GM19468 (cell line): ENCODE measurements at regions not wholly inside any gene's neighbourhood (a gene's known extent, or its start where the extent isn't known, plus 50 kb on each side); places are given as distances from the start of the nearest gene placed in this dataset.
"Not testable (repeated sequence)": the region's sequence is repeated elsewhere in the genome, so short reads cannot be mapped to it uniquely, and the experiment has no call there.

Experiments
- ATAC-seq: cut with Tn5 transposase; IDR thresholded peaks from one replicate; pipeline ENCODE4 v1.9.1; 2021; ENCODE audit warnings: mild to moderate bottlenecking, moderate library complexity, moderate number of reproducible peaks; ENCODE audit not compliant: unreplicated experiment; ENCODE audit errors: extremely low read depth

- ATAC-seq, result no peak
Measured at GRCh38 chr14:83870546-83871270, 1659.2 kb upstream of the FLRT2 start.

GRCh38 chr14:83873669-83874068 lies 1656.3 kb upstream of the FLRT2 start:
- no peak for ATAC-seq

- no peak for ATAC-seq
Measured at GRCh38 chr14:83874662-83875061, 1655.3 kb upstream of the FLRT2 start.

DNA sequence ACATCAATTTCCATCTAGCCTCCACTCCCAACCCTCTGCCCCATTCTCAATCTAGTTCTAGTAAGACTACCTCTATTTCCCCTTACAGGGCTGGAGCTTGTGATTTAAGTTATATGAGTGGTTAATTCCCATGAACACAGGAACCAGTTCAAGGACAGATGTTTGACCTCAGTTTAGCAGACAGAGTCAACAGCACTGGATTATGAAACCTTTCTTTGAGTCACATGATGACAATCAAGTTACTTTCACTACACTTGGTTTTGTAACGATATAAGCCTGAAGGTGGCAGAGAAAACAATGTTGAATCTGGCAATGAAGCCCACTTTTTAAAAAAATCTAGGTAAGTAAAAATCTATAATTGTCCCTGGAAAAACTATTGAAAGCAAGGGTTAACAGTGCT lies 1646.2 kb upstream of the FLRT2 start:
- no peak for ATAC-seq

DNA sequence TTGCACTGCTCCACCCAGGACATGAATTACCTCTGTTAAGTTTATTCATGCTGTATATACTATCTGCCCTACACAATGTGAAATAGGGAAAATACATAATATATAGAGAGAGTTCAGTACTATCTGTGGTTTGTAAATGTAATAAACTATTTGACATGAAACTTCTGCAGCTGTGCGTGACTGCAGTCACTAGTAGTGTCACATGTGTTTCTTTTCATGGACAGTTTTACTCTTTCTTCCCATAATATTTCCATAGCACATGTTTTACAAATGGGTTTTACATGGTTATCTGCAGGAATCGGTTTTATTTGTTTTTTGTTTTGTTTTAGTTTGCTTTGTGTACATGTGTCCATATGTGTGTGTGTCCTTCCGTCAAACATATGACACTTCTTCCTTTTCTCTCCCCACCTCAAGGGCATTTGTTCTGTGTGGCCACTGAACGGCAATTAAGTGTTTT lies 1644.1 kb upstream of the FLRT2 start:
- no peak for ATAC-seq

DNA sequence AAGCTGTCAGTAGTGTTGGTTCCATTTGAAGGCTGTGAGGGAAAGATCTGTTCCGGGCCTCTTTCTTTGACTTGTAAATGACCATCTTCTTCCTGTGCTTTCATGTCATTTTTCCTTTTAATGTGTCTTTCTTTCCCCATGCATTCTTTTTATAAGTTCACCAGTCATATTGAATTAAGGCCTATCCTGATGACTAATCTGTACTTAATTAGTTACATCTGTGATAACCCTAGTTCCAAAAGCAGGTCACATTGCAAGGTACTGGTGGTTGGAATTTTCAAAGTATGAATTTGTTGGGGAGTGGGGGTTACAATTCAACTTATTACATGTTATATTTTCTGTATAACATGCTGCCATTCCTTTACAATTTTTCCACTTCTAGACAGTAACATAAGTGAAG lies 1642.1 kb upstream of the FLRT2 start:
- ATAC-seq, result no peak

DNA sequence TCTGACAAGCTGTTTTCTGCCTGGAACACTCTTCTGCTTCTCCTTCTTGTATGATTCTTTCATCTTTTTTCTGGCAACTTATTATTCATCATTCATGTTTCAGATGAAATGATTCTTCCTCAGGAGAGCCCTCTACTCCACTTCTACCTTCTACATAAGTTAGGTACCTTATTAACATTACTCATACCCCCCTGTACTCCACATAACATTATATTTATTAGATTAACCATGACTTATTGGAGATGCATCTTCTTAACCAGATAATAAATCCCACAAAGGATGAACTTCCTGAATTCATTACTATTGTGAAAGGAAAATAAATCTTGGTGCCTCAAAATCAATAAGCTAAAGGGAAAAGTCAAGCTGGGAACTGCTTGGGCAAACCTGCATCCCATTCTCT lies 1636.5 kb upstream of the FLRT2 start:
- ATAC-seq, result no peak

DNA sequence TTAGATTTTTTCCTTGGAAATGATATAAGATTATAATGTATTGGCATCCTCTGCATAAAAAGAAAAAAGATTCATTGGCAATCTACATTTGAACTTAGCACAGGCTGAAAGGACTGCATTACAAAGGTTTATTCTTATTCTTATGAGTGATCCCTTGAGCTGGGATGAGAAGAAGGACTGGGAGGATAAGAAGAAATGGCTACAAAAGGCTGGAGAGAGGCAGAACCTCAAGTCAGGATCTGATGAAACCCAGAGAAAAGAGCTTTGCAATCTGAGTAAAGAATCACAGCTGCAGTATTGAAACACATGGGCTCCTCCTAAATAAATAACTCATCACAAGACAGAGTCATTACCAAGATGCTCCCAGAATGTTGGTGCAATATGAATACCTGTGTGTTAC lies 1635.4 kb upstream of the FLRT2 start:
- ATAC-seq, result no peak

GRCh38 chr14:83898558-83898957 lies 1631.4 kb upstream of the FLRT2 start:
- not testable (repeated sequence) for ATAC-seq

DNA sequence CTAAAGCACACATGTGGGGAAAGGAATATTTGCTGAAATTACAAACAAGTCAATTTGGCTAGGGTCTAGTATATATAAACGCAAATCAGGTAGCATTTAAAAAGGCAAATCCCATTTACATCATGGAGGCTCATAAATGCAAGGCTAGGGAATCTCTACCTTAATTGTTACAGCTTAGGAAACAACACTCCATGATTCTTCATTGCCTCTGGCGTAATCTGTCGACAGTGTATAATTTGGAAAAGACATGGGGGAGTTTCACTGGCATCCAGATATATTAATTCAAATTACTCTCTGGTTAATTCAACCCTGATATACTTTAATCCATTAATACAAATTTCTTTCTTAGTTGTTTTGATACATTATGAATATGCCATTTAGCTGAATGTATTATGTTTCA lies 1630.2 kb upstream of the FLRT2 start:
- ATAC-seq, result no peak

- no peak for ATAC-seq
Measured at GRCh38 chr14:83905157-83905556, 1624.8 kb upstream of the FLRT2 start.

DNA sequence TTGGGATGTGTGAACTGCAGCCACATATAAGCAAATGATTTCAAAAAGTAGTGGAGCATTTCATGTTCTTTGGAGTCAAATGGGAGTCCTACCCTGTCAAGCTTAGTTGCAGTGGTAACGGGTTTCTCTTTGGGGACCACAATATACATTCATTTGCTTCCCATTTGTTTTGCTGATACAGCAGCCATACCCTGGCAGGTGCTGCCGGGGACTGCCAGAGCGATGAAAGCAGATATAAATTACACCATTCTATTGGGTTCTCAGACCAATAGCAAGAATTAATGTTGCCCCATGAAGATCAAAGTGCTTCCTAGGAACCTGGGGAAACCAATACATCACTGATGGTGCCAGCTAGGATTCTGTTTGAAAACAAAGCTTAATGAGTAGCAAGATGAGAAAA lies 1621.5 kb upstream of the FLRT2 start:
- no peak for ATAC-seq

- no peak for ATAC-seq
Measured at GRCh38 chr14:83909507-83909906, 1620.4 kb upstream of the FLRT2 start.

GRCh38 chr14:83912032-83912642 lies 1617.8 kb upstream of the FLRT2 start:
- ATAC-seq, result no peak

DNA sequence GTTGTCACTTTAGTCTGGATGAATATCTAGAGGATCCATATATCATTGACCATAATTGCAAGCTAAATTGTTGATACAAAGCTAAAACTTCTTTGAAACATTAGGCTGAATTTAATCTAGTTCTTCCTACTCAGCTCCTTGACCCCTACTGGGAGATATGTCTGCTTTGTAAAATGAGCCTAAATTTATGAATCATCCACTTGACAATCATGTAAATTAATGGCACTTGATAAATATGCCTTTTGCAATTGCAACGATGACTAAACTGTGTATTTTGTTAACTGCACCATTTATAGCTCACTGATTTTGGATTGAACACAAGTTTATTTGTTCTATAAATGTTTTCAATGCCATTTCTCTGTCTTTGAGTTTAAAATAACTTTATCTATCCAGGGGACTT lies 1616.5 kb upstream of the FLRT2 start:
- no peak for ATAC-seq

DNA sequence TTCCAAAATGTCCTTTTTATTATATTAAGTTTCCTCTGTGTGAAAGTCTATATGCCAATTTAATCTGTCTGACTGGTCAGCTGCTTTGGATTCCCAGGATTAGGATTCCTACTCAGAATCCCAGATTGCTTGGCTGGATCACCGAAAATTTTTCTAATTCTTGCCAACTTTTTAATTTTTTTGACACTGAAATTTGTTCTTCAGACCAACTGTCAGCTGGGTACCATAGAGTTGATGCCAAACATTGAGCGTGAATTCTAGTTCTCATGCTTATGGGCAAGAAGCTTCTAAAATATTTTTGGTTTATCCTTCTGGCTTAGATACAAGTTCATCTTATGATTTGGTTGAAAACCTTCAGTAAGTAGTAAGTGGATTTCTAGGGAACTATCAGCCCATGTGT lies 1611.4 kb upstream of the FLRT2 start:
- no peak for ATAC-seq

GRCh38 chr14:83919675-83920074 lies 1610.3 kb upstream of the FLRT2 start:
- not testable (repeated sequence) for ATAC-seq

GRCh38 chr14:83923842-83924241 lies 1606.1 kb upstream of the FLRT2 start:
- no peak for ATAC-seq

DNA sequence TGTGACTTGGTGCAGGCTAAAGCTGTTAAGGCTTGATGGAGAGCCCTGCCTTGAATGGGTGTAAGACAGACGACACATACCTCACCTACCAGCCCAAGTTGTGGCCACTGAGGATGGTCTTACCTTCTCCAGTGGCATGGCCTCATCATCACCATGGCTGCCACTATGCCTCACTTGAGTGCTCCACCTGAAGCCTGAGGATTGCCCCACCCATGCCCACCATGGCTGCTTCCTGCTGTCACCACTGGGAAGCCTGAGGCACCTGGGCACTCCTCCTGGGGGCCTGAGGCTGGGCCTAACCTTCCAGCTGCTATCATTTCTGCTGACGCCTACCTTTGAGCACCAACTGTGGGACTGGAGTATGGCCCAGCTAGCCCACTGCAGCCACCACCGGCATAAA lies 1605.7 kb upstream of the FLRT2 start:
- ATAC-seq, result no peak

DNA sequence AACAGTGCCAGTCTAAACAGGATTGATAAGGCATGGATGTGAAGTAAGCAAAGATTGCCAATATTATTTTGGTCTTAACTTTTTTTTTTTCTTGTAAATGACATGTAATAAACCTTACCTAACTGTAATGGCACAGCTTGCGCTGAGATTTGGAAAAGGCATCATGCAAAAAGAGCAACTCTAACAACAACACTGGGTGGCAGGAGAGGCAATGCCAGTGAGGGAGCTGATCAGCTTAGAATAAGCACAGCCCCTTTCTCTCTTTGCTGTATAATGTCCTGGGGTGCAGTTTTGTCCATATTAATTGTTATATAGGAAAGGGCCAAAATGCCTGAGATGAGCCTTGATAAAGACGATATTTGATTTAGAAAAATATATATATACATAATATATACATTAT lies 1589.7 kb upstream of the FLRT2 start:
- ATAC-seq, result no peak

DNA sequence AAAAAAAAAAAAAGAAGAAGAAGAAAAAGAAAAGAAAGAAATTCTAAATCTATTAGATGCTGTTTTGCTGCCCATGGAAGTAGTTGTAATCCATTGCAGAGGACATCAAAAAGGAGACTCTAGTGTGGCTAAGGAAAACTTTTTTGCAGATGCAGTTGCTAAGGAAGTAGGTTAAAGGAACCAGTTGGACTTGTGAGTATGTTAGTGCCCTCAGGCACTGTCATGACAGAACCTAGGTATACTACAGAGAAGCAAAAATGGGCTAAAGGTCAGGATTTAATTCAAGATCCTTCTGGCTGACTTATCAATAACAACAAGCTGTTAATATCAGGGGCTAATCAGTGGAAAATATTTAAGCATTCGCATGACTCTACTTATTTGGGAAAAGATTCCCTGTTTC lies 1571.6 kb upstream of the FLRT2 start:
- ATAC-seq, result no peak
